Fibroblast of skin of abdomen (primary cell): ENCODE measurements at regions not wholly inside any gene's neighbourhood (a gene's known extent, or its start where the extent isn't known, plus 50 kb on each side); places are given as distances from the start of the nearest gene placed in this dataset.

Experiments
- DNase-seq: peaks from one replicate; pipeline ENCODE4 v3.0.0-alpha.2; 2013

GRCh38 chr12:83197483-83197914, 510.8 kb downstream of the TMTC2 start:
- DNase-seq = no peak

DNA sequence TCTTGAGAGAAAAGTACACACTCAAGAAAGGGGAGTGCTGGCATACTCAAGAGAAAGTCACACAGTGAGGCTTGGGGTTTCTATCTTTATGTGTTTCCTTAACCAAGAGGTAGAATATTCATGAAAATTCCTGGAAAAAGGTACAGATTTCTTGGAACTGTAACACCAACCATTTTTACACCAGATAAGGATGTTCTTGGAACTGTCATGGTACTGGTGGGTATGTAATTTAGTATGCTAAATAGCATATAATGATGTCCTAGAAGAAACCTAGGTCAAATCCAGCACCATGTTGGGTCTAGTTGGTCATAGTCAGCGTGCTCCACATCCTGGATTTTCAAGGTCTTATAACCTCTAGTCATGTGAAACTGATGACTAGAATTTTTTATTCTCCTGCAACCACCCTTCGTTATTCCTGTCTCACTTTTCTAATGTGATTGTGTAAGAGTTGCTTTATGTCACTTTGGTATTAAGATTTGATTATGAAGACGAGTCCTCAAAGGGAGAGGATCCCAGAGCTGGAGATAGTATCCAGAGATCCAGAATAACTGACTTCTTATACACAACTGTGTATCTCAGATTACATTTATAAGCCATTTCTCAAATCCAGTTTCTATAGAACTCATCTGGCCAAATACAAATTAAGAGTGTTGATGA, 510.1 kb downstream of the TMTC2 start:
- DNase-seq = no peak

GRCh38 chr12:83190631-83191390, 504.1 kb downstream of the TMTC2 start:
- no peak for DNase-seq

DNA sequence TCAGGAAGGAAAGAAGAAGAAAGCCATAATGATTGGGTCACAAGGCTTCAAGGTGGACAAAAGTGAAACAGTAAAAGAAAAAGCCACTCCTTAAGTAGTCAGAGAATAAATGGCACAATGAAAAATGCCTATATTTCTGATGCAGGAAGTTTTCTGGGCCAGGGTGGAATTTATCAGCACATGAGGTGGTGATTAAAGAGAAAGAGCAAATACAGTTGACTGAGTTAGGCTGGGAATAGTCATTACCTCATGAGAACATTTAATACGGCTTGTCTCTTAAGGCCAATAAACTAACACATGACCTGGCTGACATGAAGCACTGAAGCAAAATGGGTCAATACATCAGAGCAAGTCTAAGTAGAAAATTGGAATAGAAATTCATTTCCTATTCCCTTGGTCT, 499.7 kb downstream of the TMTC2 start:
- no peak for DNase-seq

GRCh38 chr12:83185241-83185640, 498.5 kb downstream of the TMTC2 start:
- no peak for DNase-seq
